ENCODE measurements at regions not wholly inside any gene's neighbourhood (a gene's known extent, or its start where the extent isn't known, plus 50 kb on each side); places are given as distances from the start of the nearest gene placed in this dataset.

- H3K4me1 ChIP-seq (ENCODE audit: low read depth) = no peaks in the 10 kb centered on the region
- H3K4me3 ChIP-seq = no peak overlapping the region
- intact Hi-C loops (cut with DNase I, micrococcal nuclease) = no loop called here
- H3K9me3 ChIP-seq = no peaks in the 10 kb centered on the region
- no peak for TF ChIP-seq CTCF (IDR thresholded peaks at IDR 0.05)
- ATAC-seq (no peak), DNase-seq (no peak)
- no peaks in the 10 kb centered on the region for H3K36me3 ChIP-seq (ENCODE audit: low read depth)
Measured at GRCh38 chr3:150069633-150070032, 98.9 kb upstream of the PFN2 start.

- Histone ChIP-seq H3K4me1 (ENCODE audit: low read depth) (no peaks in the 10 kb centered on the region), H3K4me3 (no peak overlapping the region), H3K9me3 (no peaks in the 10 kb centered on the region), H3K36me3 (ENCODE audit: low read depth) (no peaks in the 10 kb centered on the region)
- no peak for TF ChIP-seq CTCF (IDR thresholded peaks at IDR 0.05)
- intact Hi-C loops (cut with DNase I, micrococcal nuclease) = no loop called here
- ATAC-seq (no peak), DNase-seq (no peak)
Measured at GRCh38 chr3:150069154-150069527, 98.4 kb upstream of the PFN2 start.

GRCh38 chr3:150068440-150069153, 97.9 kb upstream of the PFN2 start:
- intact Hi-C loops (cut with DNase I, micrococcal nuclease) = no loop called here
- H3K4me3 ChIP-seq = no peak overlapping the region
- TF ChIP-seq CTCF (IDR thresholded peaks at IDR 0.05) = no peak
- ATAC-seq = no peak
- H3K9me3 ChIP-seq = no peaks in the 10 kb centered on the region
- H3K36me3 ChIP-seq (ENCODE audit: low read depth) = no peaks in the 10 kb centered on the region
- no peaks in the 10 kb centered on the region for H3K4me1 ChIP-seq (ENCODE audit: low read depth)
- DNase-seq = no peak

GRCh38 chr3:150067561-150067960, 96.9 kb upstream of the PFN2 start:
- TF ChIP-seq CTCF (IDR thresholded peaks at IDR 0.05) = no peak
- no peak for ATAC-seq
- Histone ChIP-seq H3K36me3 (ENCODE audit: low read depth) (no peaks in the 10 kb centered on the region), H3K4me3 (no peak overlapping the region), H3K4me1 (ENCODE audit: low read depth) (no peaks in the 10 kb centered on the region), H3K9me3 (no peaks in the 10 kb centered on the region)
- no peak for DNase-seq
- intact Hi-C loops (cut with DNase I, micrococcal nuclease) = no loop called here

- TF ChIP-seq CTCF (IDR thresholded peaks at IDR 0.05) = no peak
- Histone ChIP-seq H3K9me3 (no peaks in the 10 kb centered on the region), H3K4me1 (ENCODE audit: low read depth) (no peaks in the 10 kb centered on the region), H3K4me3 (no peak overlapping the region), H3K36me3 (ENCODE audit: low read depth) (no peaks in the 10 kb centered on the region)
- DNase-seq (no peak), ATAC-seq (no peak)
- intact Hi-C loops (cut with DNase I, micrococcal nuclease) = no loop called here
Measured at GRCh38 chr3:150064971-150065370, 94.3 kb upstream of the PFN2 start.

- H3K4me1 ChIP-seq (ENCODE audit: low read depth) = no peaks in the 10 kb centered on the region
- H3K36me3 ChIP-seq (ENCODE audit: low read depth) = no peaks in the 10 kb centered on the region
- intact Hi-C loops (cut with DNase I, micrococcal nuclease) = no loop called here
- ATAC-seq = no peak
- H3K9me3 ChIP-seq = no peaks in the 10 kb centered on the region
- H3K4me3 ChIP-seq = no peak overlapping the region
- TF ChIP-seq CTCF (IDR thresholded peaks at IDR 0.05) = no peak
- DNase-seq = no peak
Measured at GRCh38 chr3:150063237-150063636, 92.5 kb upstream of the PFN2 start.
